Mesothelial cell of epicardium (in vitro differentiated cells): ENCODE measurements at regions not wholly inside any gene's neighbourhood (a gene's known extent, or its start where the extent isn't known, plus 50 kb on each side); places are given as distances from the start of the nearest gene placed in this dataset.

Experiments used
- DNase-seq, 2 experiments: peaks; one replicate each; pipeline ENCODE4 v3.0.0; 2021; ENCODE audit warnings: low spot score in 2 of 2; ENCODE audit not compliant: unreplicated experiment in 2 of 2
- H3K27ac Mint-ChIP-seq: 2 replicates; pipeline ENCODE4 v1.8.0; 2021; ENCODE audit warnings: mixed read lengths
- H3K27me3 Mint-ChIP-seq: 2 replicates; pipeline ENCODE4 v1.8.0; 2021; ENCODE audit warnings: low read depth, mixed read lengths
- H3K36me3 Mint-ChIP-seq: 2 replicates; pipeline ENCODE4 v1.8.0; 2021; ENCODE audit warnings: mixed read lengths
- H3K4me1 Mint-ChIP-seq: 2 replicates; pipeline ENCODE4 v1.8.0; 2021; ENCODE audit warnings: mixed read lengths
- H3K4me3 Mint-ChIP-seq: 2 replicates; pipeline ENCODE4 v1.8.0; 2021; ENCODE audit warnings: mild to moderate bottlenecking, moderate library complexity, mixed read lengths
- H3K9me3 Mint-ChIP-seq: 2 replicates; pipeline ENCODE4 v1.8.0; 2021; ENCODE audit warnings: mixed read lengths
- CTCF ChIP-seq: fragments of 200-600 bp; sonication (generic); IDR thresholded peaks from one replicate; pipeline ENCODE4 v1.5.0; 2021; ENCODE audit warnings: antibody characterized with exemption; ENCODE audit not compliant: unreplicated experiment

GRCh38 chr3:137300703-137301102 is 342.9 kb downstream of the IL20RB start:
- Mint-ChIP-seq H3K4me3 (no peak overlapping the region), H3K27ac (no peak overlapping the region), H3K36me3 (no peaks in the 10 kb centered on the region), H3K4me1 (no peaks in the 10 kb centered on the region), H3K27me3 (peaks cover under 1% of the 10 kb centered on the region), H3K9me3 (peaks cover 4% of the 10 kb centered on the region)
- no peak for DNase-seq
- TF ChIP-seq CTCF: no peak

- Mint-ChIP-seq H3K27ac (no peak overlapping the region), H3K27me3 (no peaks in the 10 kb centered on the region), H3K4me1 (no peaks in the 10 kb centered on the region), H3K4me3 (no peak overlapping the region), H3K36me3 (no peaks in the 10 kb centered on the region), H3K9me3 (peaks cover 13% of the 10 kb centered on the region)
- no peak for DNase-seq
- TF ChIP-seq CTCF: no peak
Observed at GRCh38 chr3:137304313-137305056, 346.7 kb downstream of the IL20RB start.

- H3K4me3 Mint-ChIP-seq: no peak overlapping the region
- no peaks in the 10 kb centered on the region for H3K4me1 Mint-ChIP-seq
- H3K27ac Mint-ChIP-seq: no peak overlapping the region
- no peak for DNase-seq
- peaks cover 7% of the 10 kb centered on the region for H3K9me3 Mint-ChIP-seq
- no peaks in the 10 kb centered on the region for H3K27me3 Mint-ChIP-seq
- TF ChIP-seq CTCF: no peak
- H3K36me3 Mint-ChIP-seq: no peaks in the 10 kb centered on the region
Observed at GRCh38 chr3:137324114-137324513, 366.3 kb downstream of the IL20RB start.

- H3K4me3 Mint-ChIP-seq: no peak overlapping the region
- H3K4me1 Mint-ChIP-seq: no peaks in the 10 kb centered on the region
- H3K27me3 Mint-ChIP-seq: no peaks in the 10 kb centered on the region
- H3K36me3 Mint-ChIP-seq: no peaks in the 10 kb centered on the region
- DNase-seq: no peak
- no peak overlapping the region for H3K27ac Mint-ChIP-seq
- TF ChIP-seq CTCF: no peak
- H3K9me3 Mint-ChIP-seq: peaks cover 7% of the 10 kb centered on the region
Observed at GRCh38 chr3:137325170-137325569, 367.4 kb downstream of the IL20RB start.

- no peak for DNase-seq
- no peaks in the 10 kb centered on the region for H3K27me3 Mint-ChIP-seq
- no peak overlapping the region for H3K4me3 Mint-ChIP-seq
- peaks cover 7% of the 10 kb centered on the region for H3K9me3 Mint-ChIP-seq
- no peaks in the 10 kb centered on the region for H3K4me1 Mint-ChIP-seq
- TF ChIP-seq CTCF: no peak
- no peaks in the 10 kb centered on the region for H3K36me3 Mint-ChIP-seq
- no peak overlapping the region for H3K27ac Mint-ChIP-seq
Observed at GRCh38 chr3:137325934-137326333, 368.2 kb downstream of the IL20RB start.

GRCh38 chr3:137329594-137329993 is 371.8 kb downstream of the IL20RB start:
- no peak for TF ChIP-seq CTCF
- Mint-ChIP-seq H3K9me3 (peaks cover 6% of the 10 kb centered on the region), H3K36me3 (no peaks in the 10 kb centered on the region), H3K4me1 (no peaks in the 10 kb centered on the region), H3K4me3 (no peak overlapping the region), H3K27ac (no peak overlapping the region), H3K27me3 (no peaks in the 10 kb centered on the region)
- no peak for DNase-seq
